Endodermal cell (in vitro differentiated cells): ENCODE measurements at regions not wholly inside any gene's neighbourhood (a gene's known extent, or its start where the extent isn't known, plus 50 kb on each side); places are given as distances from the start of the nearest gene placed in this dataset.

Experiments used
- DNase-seq: peaks from one replicate; pipeline ENCODE4 v3.0.0-alpha.2; 2017
- H3K27ac ChIP-seq: 2 replicates; pipeline ENCODE4 v1.5.1; 2013; ENCODE audit warnings: mild to moderate bottlenecking, low read depth, low read length, moderate library complexity
- H3K27me3 ChIP-seq: 2 replicates; pipeline ENCODE4 v1.6.1; 2013; ENCODE audit warnings: mild to moderate bottlenecking, low read length, moderate library complexity; ENCODE audit not compliant: insufficient read depth, control insufficient read depth, poor library complexity, severe bottlenecking
- H3K36me3 ChIP-seq: 2 replicates; pipeline ENCODE4 v1.7.0; 2013; ENCODE audit warnings: mild to moderate bottlenecking, low read length, moderate library complexity; ENCODE audit not compliant: control insufficient read depth, insufficient read depth
- H3K4me1 ChIP-seq: one replicate; pipeline ENCODE4 v1.7.0; 2013; ENCODE audit warnings: low read length; ENCODE audit not compliant: control insufficient read depth, insufficient read depth
- H3K4me3 ChIP-seq: 2 replicates; pipeline ENCODE4 v1.5.1; 2013; ENCODE audit warnings: mild to moderate bottlenecking, low read length, moderate library complexity
- H3K9ac ChIP-seq: 2 replicates; pipeline ENCODE4 v1.6.1; 2013; ENCODE audit warnings: mild to moderate bottlenecking, low read length, moderate library complexity; ENCODE audit not compliant: poor library complexity, severe bottlenecking; ENCODE audit errors: extremely low read depth
- H3K9me3 ChIP-seq: 2 replicates; pipeline ENCODE4 v1.6.1; 2013; ENCODE audit warnings: mild to moderate bottlenecking, low read length, moderate library complexity; ENCODE audit not compliant: control insufficient read depth
- H3K27ac Mint-ChIP-seq: 2 replicates; pipeline ENCODE4 v1.8.0; 2020; ENCODE audit warnings: mixed read lengths
- H3K27me3 Mint-ChIP-seq: 2 replicates; pipeline ENCODE4 v1.8.0; 2021; ENCODE audit warnings: mild to moderate bottlenecking, mixed read lengths; ENCODE audit not compliant: insufficient read depth
- H3K36me3 Mint-ChIP-seq: 2 replicates; pipeline ENCODE4 v1.8.0; 2020; ENCODE audit warnings: low read depth, mixed read lengths
- H3K4me1 Mint-ChIP-seq: 2 replicates; pipeline ENCODE4 v1.8.0; 2020; ENCODE audit warnings: mixed read lengths
- H3K4me3 Mint-ChIP-seq: 2 replicates; pipeline ENCODE4 v1.8.0; 2020; ENCODE audit warnings: mild to moderate bottlenecking, moderate library complexity, mixed read lengths
- H3K9me3 Mint-ChIP-seq: 2 replicates; pipeline ENCODE4 v1.8.0; 2020; ENCODE audit warnings: mild to moderate bottlenecking, mixed read lengths
- WGBS, 2 experiments: methylation state at CpG; one replicate each; pipeline versions ENCODE4 v1.1.5 to v1.1.7; 2013; ENCODE audit warnings: missing lambda C conversion rate in 2 of 2, mixed read lengths in 1 of 2; ENCODE audit not compliant: insufficient coverage in 1 of 2, insufficient read length in 1 of 2; 5-methylcytosine and 5-hydroxymethylcytosine counted together
- TF ChIP-seq, protein P1 (sequence below): fragments of 200-600 bp; sonication (generic); conservative IDR thresholded peaks from 2 replicates; pipeline ENCODE4 v1.5.0; 2021; ENCODE audit warnings: antibody characterized with exemption, mild to moderate bottlenecking

DNA sequence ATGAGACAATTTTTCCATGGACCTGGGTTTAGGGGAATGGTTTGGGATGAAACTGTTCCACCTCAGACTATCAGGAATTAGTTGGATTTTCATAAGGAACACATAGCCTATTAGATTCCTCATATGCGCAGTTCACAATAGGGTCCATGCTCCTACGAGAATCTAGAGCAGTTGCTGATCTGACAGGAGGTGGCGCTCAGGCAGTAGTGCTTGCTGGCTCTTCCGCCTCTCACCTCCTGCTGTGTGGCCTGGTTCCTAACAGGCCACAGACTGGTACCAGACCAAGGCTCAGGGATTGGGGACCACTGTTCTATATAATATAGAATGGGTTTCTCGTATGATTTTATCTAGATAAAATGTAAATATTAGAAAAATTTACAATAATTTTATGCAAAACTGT lies 338.7 kb downstream of the CPS1 start:
- no peaks in the 10 kb centered on the region for H3K4me1 Mint-ChIP-seq
- no peak overlapping the region for H3K4me3 Mint-ChIP-seq
- H3K27ac Mint-ChIP-seq, result no peak overlapping the region
- Histone ChIP-seq H3K9me3 (no peaks in the 10 kb centered on the region), H3K27ac (no peak overlapping the region), H3K4me3 (no peak overlapping the region), H3K27me3 (no peaks in the 10 kb centered on the region), H3K4me1 (no peaks in the 10 kb centered on the region), H3K9ac (no peak overlapping the region), H3K36me3 (no peaks in the 10 kb centered on the region)
- H3K36me3 Mint-ChIP-seq, result no peaks in the 10 kb centered on the region
- no peaks in the 10 kb centered on the region for H3K27me3 Mint-ChIP-seq
- TF ChIP-seq, protein P1, sequence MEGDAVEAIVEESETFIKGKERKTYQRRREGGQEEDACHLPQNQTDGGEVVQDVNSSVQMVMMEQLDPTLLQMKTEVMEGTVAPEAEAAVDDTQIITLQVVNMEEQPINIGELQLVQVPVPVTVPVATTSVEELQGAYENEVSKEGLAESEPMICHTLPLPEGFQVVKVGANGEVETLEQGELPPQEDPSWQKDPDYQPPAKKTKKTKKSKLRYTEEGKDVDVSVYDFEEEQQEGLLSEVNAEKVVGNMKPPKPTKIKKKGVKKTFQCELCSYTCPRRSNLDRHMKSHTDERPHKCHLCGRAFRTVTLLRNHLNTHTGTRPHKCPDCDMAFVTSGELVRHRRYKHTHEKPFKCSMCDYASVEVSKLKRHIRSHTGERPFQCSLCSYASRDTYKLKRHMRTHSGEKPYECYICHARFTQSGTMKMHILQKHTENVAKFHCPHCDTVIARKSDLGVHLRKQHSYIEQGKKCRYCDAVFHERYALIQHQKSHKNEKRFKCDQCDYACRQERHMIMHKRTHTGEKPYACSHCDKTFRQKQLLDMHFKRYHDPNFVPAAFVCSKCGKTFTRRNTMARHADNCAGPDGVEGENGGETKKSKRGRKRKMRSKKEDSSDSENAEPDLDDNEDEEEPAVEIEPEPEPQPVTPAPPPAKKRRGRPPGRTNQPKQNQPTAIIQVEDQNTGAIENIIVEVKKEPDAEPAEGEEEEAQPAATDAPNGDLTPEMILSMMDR, result peak; percentile 71
- DNase-seq, result peak; percentile 72
- H3K9me3 Mint-ChIP-seq, result peaks cover 1% of the 10 kb centered on the region
- WGBS, 2 experiments, result 86 to 92% methylated on average over 2 to 4 of the region's 5 CpGs

DNA sequence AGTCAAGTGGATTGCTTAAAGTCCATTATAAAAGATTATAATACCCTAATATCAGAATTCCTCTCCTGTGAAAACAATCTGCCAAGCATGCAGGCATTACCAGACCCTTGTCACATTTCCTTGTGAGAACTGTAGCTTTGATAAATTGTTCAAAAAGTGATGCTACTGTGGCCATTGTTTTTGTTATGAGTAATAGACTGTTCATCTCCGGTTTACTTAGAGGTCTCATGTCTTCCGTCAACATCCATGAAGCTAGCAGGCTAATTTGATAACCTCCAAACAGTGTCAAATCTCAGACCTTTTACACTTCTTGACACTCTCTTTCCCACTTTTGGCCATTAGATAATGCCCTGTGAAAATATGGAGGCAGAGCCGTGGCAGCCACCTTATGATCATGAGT lies 342.7 kb downstream of the CPS1 start:
- Histone ChIP-seq H3K9ac (no peak overlapping the region), H3K36me3 (no peaks in the 10 kb centered on the region), H3K4me1 (no peaks in the 10 kb centered on the region), H3K4me3 (no peak overlapping the region), H3K9me3 (no peaks in the 10 kb centered on the region), H3K27me3 (no peaks in the 10 kb centered on the region), H3K27ac (no peak overlapping the region)
- no peaks in the 10 kb centered on the region for H3K4me1 Mint-ChIP-seq
- no peak overlapping the region for H3K4me3 Mint-ChIP-seq
- no peaks in the 10 kb centered on the region for H3K36me3 Mint-ChIP-seq
- no peaks in the 10 kb centered on the region for H3K9me3 Mint-ChIP-seq
- WGBS, 2 experiments, result 61% methylated on average over 3 of the region's 3 CpGs; no CpG with 5 or more reads in 1 of the 2 experiments
- TF ChIP-seq, protein P1, result no peak
- no peak overlapping the region for H3K27ac Mint-ChIP-seq
- no peaks in the 10 kb centered on the region for H3K27me3 Mint-ChIP-seq
- no peak for DNase-seq

DNA sequence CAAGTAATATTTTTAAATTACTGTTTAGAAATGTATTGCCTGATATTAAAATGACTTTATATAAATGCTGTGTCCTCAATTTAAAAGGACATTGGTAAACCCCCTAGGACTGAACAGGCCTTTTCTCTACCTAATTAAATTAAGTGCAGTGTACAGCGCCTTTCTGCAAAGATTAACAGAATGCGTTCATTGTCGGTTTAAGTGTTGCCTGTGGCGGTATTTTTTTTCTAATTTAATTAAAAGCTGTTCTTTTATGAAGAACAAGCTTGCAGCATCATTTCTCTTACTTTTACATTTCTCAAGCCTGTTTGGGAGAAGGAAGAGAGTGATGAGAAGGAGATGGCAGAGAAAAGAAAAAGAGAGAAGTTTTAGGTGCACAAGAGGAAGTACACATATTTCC lies 344.9 kb downstream of the CPS1 start:
- 96% methylated on average over 4 of the region's 4 CpGs; no CpG with 5 or more reads in 1 of the 2 experiments for WGBS, 2 experiments
- no peak overlapping the region for H3K9ac ChIP-seq
- no peaks in the 10 kb centered on the region for H3K4me1 ChIP-seq
- no peak overlapping the region for H3K27ac ChIP-seq
- Mint-ChIP-seq H3K4me3 (no peak overlapping the region), H3K27me3 (no peaks in the 10 kb centered on the region), H3K27ac (no peak overlapping the region), H3K9me3 (peaks cover 2% of the 10 kb centered on the region), H3K36me3 (no peaks in the 10 kb centered on the region), H3K4me1 (no peaks in the 10 kb centered on the region)
- no peaks in the 10 kb centered on the region for H3K27me3 ChIP-seq
- TF ChIP-seq, protein P1, result no peak
- no peaks in the 10 kb centered on the region for H3K36me3 ChIP-seq
- no peak for DNase-seq
- no peak overlapping the region for H3K4me3 ChIP-seq
- no peaks in the 10 kb centered on the region for H3K9me3 ChIP-seq
